Stimulated activated CD4-positive, alpha-beta T cell treated with anti-CD3 and anti-CD28 coated beads, Interleukin-15, amount 100 ng/mL, for 24 hours (primary cell): ENCODE measurements at regions not wholly inside any gene's neighbourhood (a gene's known extent, or its start where the extent isn't known, plus 50 kb on each side); places are given as distances from the start of the nearest gene placed in this dataset.

Source experiments
- DNase-seq: peaks from one replicate; pipeline ENCODE4 v3.0.0-alpha.2; 2020

- DNase-seq, result peak; percentile 41
These were observed 53.5 kb upstream of the DUSP10 start for GRCh38 chr1:221795380-221795779.

GRCh38 chr1:221794935-221795334 lies 53.0 kb upstream of the DUSP10 start:
- DNase-seq, result no peak

GRCh38 chr1:221794079-221794670 lies 52.3 kb upstream of the DUSP10 start:
- peak; percentile 25 for DNase-seq

DNA sequence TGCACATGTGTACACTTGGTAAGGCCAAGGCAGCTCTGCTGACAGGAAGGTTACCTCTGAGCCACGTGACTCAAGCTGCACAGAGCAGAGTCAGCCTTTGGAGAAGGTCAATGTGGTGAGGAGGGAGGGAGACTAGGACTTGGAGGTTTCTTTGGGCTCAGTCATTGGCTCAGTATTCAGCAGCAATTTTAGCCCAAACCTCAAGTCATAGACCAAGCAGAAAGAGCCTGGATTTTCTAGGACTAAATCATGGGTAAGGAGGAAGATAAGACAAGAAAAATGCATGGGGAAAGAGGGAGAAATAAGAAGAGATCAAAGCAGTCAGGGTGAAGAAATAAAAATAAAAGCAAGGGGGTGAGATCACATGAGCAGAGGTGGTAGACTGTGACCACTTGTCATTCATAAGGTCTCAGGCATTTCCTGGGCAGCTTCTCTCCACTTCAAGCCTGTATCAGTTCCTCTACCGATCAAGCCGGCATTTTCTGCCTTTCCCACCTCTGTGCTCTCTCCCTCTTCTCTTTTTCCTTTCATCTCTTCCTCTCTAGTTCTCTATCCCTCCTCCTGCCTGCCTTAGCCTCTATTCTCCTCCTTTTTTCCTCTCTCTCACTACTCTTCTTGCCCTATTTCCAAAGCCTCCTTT lies 51.7 kb upstream of the DUSP10 start:
- no peak for DNase-seq

- DNase-seq, result no peak
These were observed 50.0 kb upstream of the DUSP10 start for GRCh38 chr1:221791846-221792245.
